ENCODE measurements at regions not wholly inside any gene's neighbourhood (a gene's known extent, or its start where the extent isn't known, plus 50 kb on each side); places are given as distances from the start of the nearest gene placed in this dataset.

DNA sequence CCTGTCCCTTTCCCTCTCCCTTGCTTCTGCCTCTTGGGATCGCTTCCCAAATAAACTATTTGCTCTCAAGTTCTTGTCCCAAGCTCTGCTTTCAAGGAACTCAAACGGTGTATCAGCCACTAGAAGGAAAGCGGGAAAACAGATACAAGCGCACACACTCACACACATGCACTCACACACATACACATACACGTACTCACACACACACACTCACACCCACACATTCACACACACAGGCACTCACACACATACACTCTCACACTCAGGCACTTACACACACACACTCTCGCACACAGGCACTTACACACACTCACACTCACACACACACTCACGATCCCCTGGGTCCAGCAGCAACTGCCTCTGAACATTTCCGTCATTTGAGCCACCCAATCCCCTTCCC, 121.9 kb downstream of the RAB11FIP2 start:
- POLR2A ChIA-PET, result no interaction called here

DNA sequence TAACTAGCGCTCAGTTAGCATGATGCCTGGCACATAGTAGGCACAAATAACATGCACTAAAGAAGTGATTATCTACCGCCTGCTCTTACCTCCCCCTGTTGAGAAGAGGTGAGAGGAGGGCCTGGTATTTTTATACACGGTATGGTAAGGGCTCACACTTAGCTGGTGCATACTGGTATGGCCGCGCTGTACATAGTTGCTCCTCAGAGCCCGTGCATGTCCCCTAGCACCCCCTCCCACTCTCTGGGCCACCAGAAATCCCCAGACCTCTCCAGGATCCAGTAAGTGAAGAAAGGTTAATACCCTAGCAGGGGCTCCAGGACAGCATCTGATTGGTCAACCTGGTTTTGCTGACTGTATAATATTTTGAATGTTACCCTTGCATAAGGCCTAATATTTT, 121.4 kb downstream of the RAB11FIP2 start:
- CTCF ChIA-PET, result no interaction called here
- TF ChIP-seq, protein P1, sequence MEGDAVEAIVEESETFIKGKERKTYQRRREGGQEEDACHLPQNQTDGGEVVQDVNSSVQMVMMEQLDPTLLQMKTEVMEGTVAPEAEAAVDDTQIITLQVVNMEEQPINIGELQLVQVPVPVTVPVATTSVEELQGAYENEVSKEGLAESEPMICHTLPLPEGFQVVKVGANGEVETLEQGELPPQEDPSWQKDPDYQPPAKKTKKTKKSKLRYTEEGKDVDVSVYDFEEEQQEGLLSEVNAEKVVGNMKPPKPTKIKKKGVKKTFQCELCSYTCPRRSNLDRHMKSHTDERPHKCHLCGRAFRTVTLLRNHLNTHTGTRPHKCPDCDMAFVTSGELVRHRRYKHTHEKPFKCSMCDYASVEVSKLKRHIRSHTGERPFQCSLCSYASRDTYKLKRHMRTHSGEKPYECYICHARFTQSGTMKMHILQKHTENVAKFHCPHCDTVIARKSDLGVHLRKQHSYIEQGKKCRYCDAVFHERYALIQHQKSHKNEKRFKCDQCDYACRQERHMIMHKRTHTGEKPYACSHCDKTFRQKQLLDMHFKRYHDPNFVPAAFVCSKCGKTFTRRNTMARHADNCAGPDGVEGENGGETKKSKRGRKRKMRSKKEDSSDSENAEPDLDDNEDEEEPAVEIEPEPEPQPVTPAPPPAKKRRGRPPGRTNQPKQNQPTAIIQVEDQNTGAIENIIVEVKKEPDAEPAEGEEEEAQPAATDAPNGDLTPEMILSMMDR (IDR thresholded peaks at IDR 0.05; ENCODE audit: control extremely low read depth, extremely low read depth, low read depth, missing control alignments), result no peak
- POLR2A ChIA-PET, result no interaction called here
- DNase-seq (ENCODE audit: extremely low spot score), result no peak

More for the DNA sequence above, 121.9 kb downstream of the RAB11FIP2 start:
- no peak for DNase-seq (ENCODE audit: extremely low spot score)
- CTCF ChIA-PET, result interaction anchor here (1.1 kb wide), 1 partner anchor 182 kb away, joined by 3 read pairs; no protein-coding TSS in a partner anchor
- TF ChIP-seq, protein P1 (IDR thresholded peaks at IDR 0.05; ENCODE audit: control extremely low read depth, extremely low read depth, low read depth, missing control alignments), result no peak

DNA sequence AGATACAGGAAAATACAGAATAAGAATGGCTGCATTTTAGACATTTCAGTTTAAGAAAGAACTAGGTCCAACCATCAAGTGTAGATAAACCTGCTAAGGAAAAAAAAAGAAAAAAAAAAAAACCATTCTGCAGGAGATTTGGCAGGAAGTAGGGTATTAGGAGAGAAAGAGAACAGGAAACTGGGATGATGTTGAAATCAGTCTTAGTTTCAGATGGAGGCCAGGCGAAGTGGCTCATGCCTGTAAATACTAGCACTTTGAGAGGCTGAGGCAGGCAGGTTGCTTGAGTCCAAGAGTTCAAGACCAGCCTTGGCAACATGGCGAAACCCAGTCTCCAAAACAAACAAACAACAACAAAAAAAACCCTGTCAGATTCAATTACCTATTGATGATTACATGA, 120.2 kb downstream of the RAB11FIP2 start:
- DNase-seq (ENCODE audit: extremely low spot score), result no peak
- TF ChIP-seq, protein P1 (IDR thresholded peaks at IDR 0.05; ENCODE audit: control extremely low read depth, extremely low read depth, low read depth, missing control alignments), result no peak
- ChIA-PET CTCF (no interaction called here), POLR2A (no interaction called here)

DNA sequence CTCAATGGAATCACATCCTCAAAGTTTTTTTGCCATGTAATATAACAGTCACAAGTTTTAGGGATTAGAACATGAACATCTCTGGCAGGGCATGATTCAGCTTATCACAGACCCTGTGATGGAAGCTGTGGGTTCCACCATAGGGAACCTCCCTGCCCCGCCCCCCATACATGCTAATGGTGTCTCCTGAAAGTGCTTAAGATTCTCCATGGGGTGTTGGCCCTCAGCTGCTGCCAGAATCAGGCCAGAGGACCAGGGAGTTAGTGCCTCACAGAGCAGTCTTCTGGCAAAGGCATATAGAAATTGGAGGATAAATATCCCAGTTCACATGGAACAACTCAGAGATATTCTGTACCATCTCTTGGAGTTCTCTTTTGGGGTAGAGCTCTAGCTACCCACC, 119.4 kb downstream of the RAB11FIP2 start:
- TF ChIP-seq, protein P1 (IDR thresholded peaks at IDR 0.05; ENCODE audit: control extremely low read depth, extremely low read depth, low read depth, missing control alignments), result no peak
- CTCF ChIA-PET, result no interaction called here
- no peak for DNase-seq (ENCODE audit: extremely low spot score)
- POLR2A ChIA-PET, result no interaction called here

DNA sequence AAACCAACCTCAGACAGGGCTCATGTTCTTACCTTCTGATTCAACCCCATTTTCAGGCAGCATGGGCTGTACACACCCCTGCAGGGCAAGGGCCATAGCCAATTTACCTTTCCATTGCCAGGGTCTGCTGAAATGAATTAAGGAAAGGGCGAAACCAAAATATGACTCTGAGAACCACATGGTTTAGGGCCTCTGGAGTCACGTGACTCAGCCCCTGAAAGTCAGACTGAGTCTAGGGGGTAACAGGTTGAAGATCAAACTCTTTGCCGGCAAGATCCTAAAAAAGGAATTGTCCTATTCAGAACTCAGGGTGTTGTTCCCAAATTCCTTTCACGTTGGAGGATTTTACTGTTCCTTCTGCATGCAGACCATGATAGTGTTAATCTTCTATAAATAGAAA, 118.9 kb downstream of the RAB11FIP2 start:
- POLR2A ChIA-PET, result no interaction called here
- CTCF ChIA-PET, result no interaction called here
- TF ChIP-seq, protein P1 (IDR thresholded peaks at IDR 0.05; ENCODE audit: control extremely low read depth, extremely low read depth, low read depth, missing control alignments), result no peak
- no peak for DNase-seq (ENCODE audit: extremely low spot score)

DNA sequence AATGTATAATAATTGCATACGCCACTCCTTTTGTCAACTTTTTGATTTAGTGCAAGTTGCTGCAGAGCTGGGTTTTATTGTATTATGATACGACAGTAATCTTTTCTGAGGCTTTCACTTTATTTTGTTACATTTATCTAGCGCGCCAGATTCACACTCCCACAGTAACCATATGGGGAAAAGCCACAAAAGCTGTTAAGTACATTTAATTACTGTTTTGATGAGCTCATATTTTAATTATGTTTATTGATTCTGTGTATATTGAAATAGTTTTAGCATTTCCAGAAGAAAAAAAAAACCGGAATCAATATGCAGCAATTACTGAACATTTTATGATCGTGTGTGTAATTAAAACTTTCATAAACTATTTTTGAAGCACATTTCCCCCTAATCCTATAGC, 118.5 kb downstream of the RAB11FIP2 start:
- no peak for DNase-seq (ENCODE audit: extremely low spot score)
- POLR2A ChIA-PET, result no interaction called here
- TF ChIP-seq, protein P1 (IDR thresholded peaks at IDR 0.05; ENCODE audit: control extremely low read depth, extremely low read depth, low read depth, missing control alignments), result no peak
- CTCF ChIA-PET, result no interaction called here

DNA sequence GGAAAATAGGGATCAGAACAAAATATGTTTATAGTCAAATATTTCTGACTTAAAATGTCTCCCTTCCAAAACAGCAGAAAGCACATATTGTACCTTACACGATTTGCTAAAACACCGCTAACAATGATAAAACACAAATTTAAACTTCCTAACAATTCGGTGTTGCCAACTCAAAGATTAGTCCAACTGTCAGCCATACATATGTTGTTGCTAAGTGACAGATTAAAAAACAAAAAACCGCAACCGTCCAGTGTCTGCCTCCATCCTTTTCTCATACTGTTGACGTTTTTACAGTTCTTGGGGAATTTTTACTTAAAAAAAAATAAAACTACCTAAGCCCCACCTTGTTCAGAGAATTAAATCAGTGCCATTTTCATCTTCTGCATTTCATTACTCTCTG, 118.0 kb downstream of the RAB11FIP2 start:
- TF ChIP-seq, protein P1 (IDR thresholded peaks at IDR 0.05; ENCODE audit: control extremely low read depth, extremely low read depth, low read depth, missing control alignments), result no peak
- DNase-seq (ENCODE audit: extremely low spot score), result no peak
- ChIA-PET POLR2A (no interaction called here), CTCF (no interaction called here)
